Osteoblast (primary cell): ENCODE measurements at regions not wholly inside any gene's neighbourhood (a gene's known extent, or its start where the extent isn't known, plus 50 kb on each side); places are given as distances from the start of the nearest gene placed in this dataset.

Source experiments
- DNase-seq: peaks from one replicate; pipeline ENCODE4 v3.0.0; 2011; ENCODE audit warnings: low spot score, mixed read lengths; ENCODE audit not compliant: insufficient read length; ENCODE audit errors: missing footprints
- H2AFZ ChIP-seq: 2 replicates; pipeline ENCODE4 v1.6.0; 2011; ENCODE audit warnings: mild to moderate bottlenecking, low read length
- H3K27ac ChIP-seq: 2 replicates; pipeline ENCODE4 v1.5.1; 2011; ENCODE audit warnings: mild to moderate bottlenecking, low read depth, low read length, moderate library complexity
- H3K27me3 ChIP-seq: 2 replicates; pipeline ENCODE4 v1.6.0; 2012; ENCODE audit warnings: mild to moderate bottlenecking, control low read depth, inconsistent platforms, low read length, moderate library complexity; ENCODE audit not compliant: insufficient read depth
- H3K36me3 ChIP-seq: 2 replicates; pipeline ENCODE4 v1.5.1; 2011; ENCODE audit warnings: mild to moderate bottlenecking, low read length, control low read depth, moderate library complexity; ENCODE audit not compliant: insufficient read depth
- H3K4me1 ChIP-seq: 2 replicates; pipeline ENCODE4 v1.5.1; 2011; ENCODE audit warnings: mild to moderate bottlenecking, low read length, control low read depth, moderate library complexity; ENCODE audit not compliant: insufficient read depth
- H3K4me2 ChIP-seq: 2 replicates; pipeline ENCODE4 v1.6.0; 2011; ENCODE audit warnings: mild to moderate bottlenecking, low read length; ENCODE audit not compliant: insufficient read depth
- H3K4me3 ChIP-seq: fragments of 200-600 bp; sonication (generic); 3 replicates; pipeline ENCODE4 v1.5.1; 2012; ENCODE audit warnings: mild to moderate bottlenecking, low read length, inconsistent platforms; ENCODE audit not compliant: insufficient read depth
- H3K79me2 ChIP-seq: 2 replicates; pipeline ENCODE4 v1.6.0; 2012; ENCODE audit warnings: mild to moderate bottlenecking, low read length, control low read depth, inconsistent platforms; ENCODE audit not compliant: insufficient read depth
- H3K9me3 ChIP-seq: 2 replicates; pipeline ENCODE4 v1.5.1; 2011; ENCODE audit warnings: low read depth, low read length, control low read depth
- H4K20me1 ChIP-seq: 2 replicates; pipeline ENCODE4 v1.6.0; 2012; ENCODE audit warnings: mild to moderate bottlenecking, low read length, control low read depth; ENCODE audit not compliant: insufficient read depth
- CTCF ChIP-seq: IDR thresholded peaks from 2 replicates; pipeline ENCODE4 v1.5.1; 2011; ENCODE audit warnings: mild to moderate bottlenecking, low read depth, low read length, moderate library complexity; ENCODE audit errors: extremely low read depth

GRCh38 chr10:10824591-10825148 is 193.0 kb upstream of the CELF2 start:
- Histone ChIP-seq H3K36me3 (no peaks in the 10 kb centered on the region), H3K9me3 (no peaks in the 10 kb centered on the region), H3K4me3 (peak overlapping the region; percentile 3), H3K4me2 (peak overlapping the region; percentile 44), H2AFZ (peak overlapping the region; percentile 62), H3K27me3 (no peaks in the 10 kb centered on the region), H3K4me1 (peaks cover 38% of the 10 kb centered on the region), H3K27ac (peak overlapping the region; percentile 91), H4K20me1 (no peaks in the 10 kb centered on the region), H3K79me2 (no peaks in the 10 kb centered on the region)
- TF ChIP-seq CTCF, result no peak
- no peak for DNase-seq

GRCh38 chr10:10826125-10826524 is 191.5 kb upstream of the CELF2 start:
- H3K4me3 ChIP-seq, result no peak overlapping the region
- no peaks in the 10 kb centered on the region for H3K27me3 ChIP-seq
- no peak overlapping the region for H3K4me2 ChIP-seq
- no peaks in the 10 kb centered on the region for H3K9me3 ChIP-seq
- peak overlapping the region; percentile 91 for H3K27ac ChIP-seq
- peak; percentile 30 for DNase-seq
- H3K36me3 ChIP-seq, result no peaks in the 10 kb centered on the region
- no peaks in the 10 kb centered on the region for H3K79me2 ChIP-seq
- no peak for TF ChIP-seq CTCF
- H3K4me1 ChIP-seq, result peaks cover 48% of the 10 kb centered on the region
- no peak overlapping the region for H2AFZ ChIP-seq
- H4K20me1 ChIP-seq, result no peaks in the 10 kb centered on the region

- H3K4me1 ChIP-seq, result peaks cover 47% of the 10 kb centered on the region
- H3K36me3 ChIP-seq, result no peaks in the 10 kb centered on the region
- H2AFZ ChIP-seq, result no peak overlapping the region
- H3K27ac ChIP-seq, result no peak overlapping the region
- no peaks in the 10 kb centered on the region for H3K9me3 ChIP-seq
- peak; percentile 10 for DNase-seq
- no peaks in the 10 kb centered on the region for H3K27me3 ChIP-seq
- TF ChIP-seq CTCF, result no peak
- H3K4me2 ChIP-seq, result no peak overlapping the region
- H3K4me3 ChIP-seq, result no peak overlapping the region
- H3K79me2 ChIP-seq, result no peaks in the 10 kb centered on the region
- no peaks in the 10 kb centered on the region for H4K20me1 ChIP-seq
Measured at GRCh38 chr10:10828623-10829022, 189.0 kb upstream of the CELF2 start.

- H3K4me2 ChIP-seq, result peak overlapping the region; percentile 59
- no peak for DNase-seq
- no peaks in the 10 kb centered on the region for H3K9me3 ChIP-seq
- no peak for TF ChIP-seq CTCF
- H3K79me2 ChIP-seq, result no peaks in the 10 kb centered on the region
- H3K36me3 ChIP-seq, result no peaks in the 10 kb centered on the region
- H4K20me1 ChIP-seq, result no peaks in the 10 kb centered on the region
- no peak overlapping the region for H3K4me3 ChIP-seq
- peak overlapping the region; percentile 44 for H2AFZ ChIP-seq
- H3K4me1 ChIP-seq, result peaks cover 40% of the 10 kb centered on the region
- H3K27me3 ChIP-seq, result no peaks in the 10 kb centered on the region
- peak overlapping the region; percentile 99 for H3K27ac ChIP-seq
Measured at GRCh38 chr10:10829576-10829975, 188.1 kb upstream of the CELF2 start.
